Neural progenitor cell (in vitro differentiated cells): ENCODE measurements at regions not wholly inside any gene's neighbourhood (a gene's known extent, or its start where the extent isn't known, plus 50 kb on each side); places are given as distances from the start of the nearest gene placed in this dataset.

Experiments used
- DNase-seq: peaks from one replicate; pipeline ENCODE4 v3.0.0-alpha.2; 2016; ENCODE audit warnings: low spot score
- H2AFZ ChIP-seq: fragments of 200-600 bp; sonication (generic); replicated peaks from 2 replicates; pipeline ENCODE4 v1.6.1; 2016; ENCODE audit warnings: antibody characterized with exemption
- H3F3A ChIP-seq: fragments of 200-600 bp; sonication (generic); 2 replicates; pipeline ENCODE4 v1.6.1; 2016; ENCODE audit warnings: antibody characterized with exemption, low read depth
- H3K27ac ChIP-seq: fragments of 200-600 bp; sonication (generic); 2 replicates; pipeline ENCODE4 v1.5.1; 2016; ENCODE audit warnings: mild to moderate bottlenecking
- H3K27me3 ChIP-seq: fragments of 200-600 bp; sonication (generic); 2 replicates; pipeline ENCODE4 v1.6.1; 2016; ENCODE audit warnings: mild to moderate bottlenecking, moderate library complexity
- H3K36me3 ChIP-seq: fragments of 200-600 bp; sonication (generic); 2 replicates; pipeline ENCODE4 v1.5.1; 2016
- H3K4me1 ChIP-seq: fragments of 200-600 bp; sonication (generic); 2 replicates; pipeline ENCODE4 v1.6.1; 2016; ENCODE audit warnings: mixed run types
- H3K4me2 ChIP-seq: fragments of 200-600 bp; sonication (generic); 2 replicates; pipeline ENCODE4 v1.6.1; 2016
- H3K4me3 ChIP-seq: fragments of 200-600 bp; sonication (generic); 2 replicates; pipeline ENCODE4 v1.5.1; 2016
- H3K79me2 ChIP-seq: fragments of 200-600 bp; sonication (generic); 2 replicates; pipeline ENCODE4 v1.6.1; 2016; ENCODE audit warnings: low read depth
- H3K9ac ChIP-seq: fragments of 200-600 bp; sonication (generic); 2 replicates; pipeline ENCODE4 v1.6.1; 2016
- H3K9me3 ChIP-seq: fragments of 200-600 bp; sonication (generic); 2 replicates; pipeline ENCODE4 v1.5.1; 2016; ENCODE audit warnings: low read depth
- H4K20me1 ChIP-seq: fragments of 200-600 bp; sonication (generic); 2 replicates; pipeline ENCODE4 v1.6.1; 2016; ENCODE audit warnings: low read depth
- H3K27ac Mint-ChIP-seq: 3 replicates; pipeline ENCODE4 v1.8.0; 2021; ENCODE audit warnings: mixed read lengths
- H3K27me3 Mint-ChIP-seq: 2 replicates; pipeline ENCODE4 v1.8.0; 2022; ENCODE audit warnings: low read depth, mild to moderate bottlenecking, inconsistent platforms, moderate library complexity, mixed read lengths; ENCODE audit not compliant: insufficient read depth
- H3K36me3 Mint-ChIP-seq: 3 replicates; pipeline ENCODE4 v1.8.0; 2021; ENCODE audit warnings: mixed read lengths
- H3K4me1 Mint-ChIP-seq: 3 replicates; pipeline ENCODE4 v1.8.0; 2021; ENCODE audit warnings: mixed read lengths
- H3K4me3 Mint-ChIP-seq: 3 replicates; pipeline ENCODE4 v1.8.0; 2021; ENCODE audit warnings: mild to moderate bottlenecking, moderate library complexity, mixed read lengths
- H3K9me3 Mint-ChIP-seq: 3 replicates; pipeline ENCODE4 v1.8.0; 2020; ENCODE audit warnings: mixed read lengths
- CTCF ChIP-seq: fragments of 200-600 bp; sonication (generic); IDR thresholded peaks from 2 replicates; pipeline ENCODE4 v1.5.1; 2017; ENCODE audit warnings: antibody characterized with exemption, mild to moderate bottlenecking
- EZH2 ChIP-seq: fragments of 200-600 bp; sonication (generic); IDR thresholded peaks from 2 replicates; pipeline ENCODE4 v1.6.1; 2017; ENCODE audit warnings: antibody characterized with exemption, mild to moderate bottlenecking, moderate library complexity
- EZH2phosphoT487 ChIP-seq: fragments of 200-600 bp; sonication (generic); IDR thresholded peaks from 2 replicates; pipeline ENCODE4 v1.6.1; 2017; ENCODE audit warnings: antibody characterized with exemption

- peak overlapping the region; percentile 99 for H3K27ac Mint-ChIP-seq
These were observed 450.1 kb upstream of the TENM3 start for GRCh38 chr4:181793096-181793495.

GRCh38 chr4:181796502-181796901, 446.7 kb upstream of the TENM3 start:
- peaks cover 15% of the 10 kb centered on the region for H3K4me1 ChIP-seq
- Mint-ChIP-seq H3K27ac (peak overlapping the region; percentile 21), H3K9me3 (peaks cover 20% of the 10 kb centered on the region), H3K4me3 (no peak overlapping the region), H3K4me1 (peaks cover 42% of the 10 kb centered on the region), H3K27me3 (no peaks in the 10 kb centered on the region), H3K36me3 (peaks cover 3% of the 10 kb centered on the region)
- no peak overlapping the region for H3K4me3 ChIP-seq
- TF ChIP-seq CTCF (no peak), EZH2phosphoT487 (no peak), EZH2 (no peak)
- no peak overlapping the region for H2AFZ ChIP-seq
- H3K79me2 ChIP-seq, result no peaks in the 10 kb centered on the region
- no peaks in the 10 kb centered on the region for H3K36me3 ChIP-seq
- H3K27me3 ChIP-seq, result no peaks in the 10 kb centered on the region
- no peaks in the 10 kb centered on the region for H4K20me1 ChIP-seq
- no peak overlapping the region for H3K9ac ChIP-seq
- DNase-seq, result no peak
- no peaks in the 10 kb centered on the region for H3F3A ChIP-seq
- no peak overlapping the region for H3K4me2 ChIP-seq
- H3K27ac ChIP-seq, result no peak overlapping the region
- H3K9me3 ChIP-seq, result no peaks in the 10 kb centered on the region

More at GRCh38 chr4:181793096-181793495, 450.1 kb upstream of the TENM3 start:
- no peaks in the 10 kb centered on the region for H3K36me3 ChIP-seq
- no peaks in the 10 kb centered on the region for H3K79me2 ChIP-seq
- H3K9me3 ChIP-seq, result no peaks in the 10 kb centered on the region
- H3K9ac ChIP-seq, result no peak overlapping the region
- no peak overlapping the region for H3K4me2 ChIP-seq
- H3K27ac ChIP-seq, result no peak overlapping the region
- TF ChIP-seq EZH2 (no peak), EZH2phosphoT487 (no peak), CTCF (no peak)
- Mint-ChIP-seq H3K9me3 (peaks cover 23% of the 10 kb centered on the region), H3K36me3 (peaks cover 3% of the 10 kb centered on the region), H3K27me3 (no peaks in the 10 kb centered on the region), H3K4me1 (peaks cover 44% of the 10 kb centered on the region), H3K4me3 (peak overlapping the region; percentile 57)
- no peaks in the 10 kb centered on the region for H3K27me3 ChIP-seq
- H3K4me3 ChIP-seq, result no peak overlapping the region
- H4K20me1 ChIP-seq, result no peaks in the 10 kb centered on the region
- DNase-seq, result peak; percentile 32
- H3F3A ChIP-seq, result no peaks in the 10 kb centered on the region
- H2AFZ ChIP-seq, result peak overlapping the region; percentile 2
- peaks cover 15% of the 10 kb centered on the region for H3K4me1 ChIP-seq

GRCh38 chr4:181798536-181798935, 444.7 kb upstream of the TENM3 start:
- Mint-ChIP-seq H3K9me3 (peaks cover 20% of the 10 kb centered on the region), H3K36me3 (peaks cover 3% of the 10 kb centered on the region), H3K4me3 (no peak overlapping the region), H3K4me1 (peaks cover 25% of the 10 kb centered on the region), H3K27ac (no peak overlapping the region), H3K27me3 (no peaks in the 10 kb centered on the region)
- Histone ChIP-seq H3K4me2 (no peak overlapping the region), H3K9ac (no peak overlapping the region), H3K27me3 (no peaks in the 10 kb centered on the region), H2AFZ (no peak overlapping the region), H4K20me1 (no peaks in the 10 kb centered on the region), H3K4me1 (peaks cover 4% of the 10 kb centered on the region), H3K36me3 (no peaks in the 10 kb centered on the region), H3K27ac (no peak overlapping the region), H3F3A (no peaks in the 10 kb centered on the region), H3K79me2 (no peaks in the 10 kb centered on the region), H3K4me3 (no peak overlapping the region), H3K9me3 (no peaks in the 10 kb centered on the region)
- TF ChIP-seq CTCF (no peak), EZH2phosphoT487 (no peak), EZH2 (no peak)
- DNase-seq, result no peak
